Astrocyte (in vitro differentiated cells and primary cell): ENCODE measurements at regions not wholly inside any gene's neighbourhood (a gene's known extent, or its start where the extent isn't known, plus 50 kb on each side); places are given as distances from the start of the nearest gene placed in this dataset.

Source experiments
- EZH2 ChIP-seq: IDR thresholded peaks from 2 replicates; pipeline ENCODE4 v1.6.1; 2012; ENCODE audit warnings: mild to moderate bottlenecking, low read length, inconsistent platforms; ENCODE audit not compliant: insufficient read depth
- TF ChIP-seq, protein P1 (sequence below): IDR thresholded peaks from 2 replicates; pipeline ENCODE4 v1.5.1; 2011; ENCODE audit warnings: low read depth, mild to moderate bottlenecking, inconsistent platforms, low read length, moderate library complexity; ENCODE audit not compliant: insufficient read depth

DNA sequence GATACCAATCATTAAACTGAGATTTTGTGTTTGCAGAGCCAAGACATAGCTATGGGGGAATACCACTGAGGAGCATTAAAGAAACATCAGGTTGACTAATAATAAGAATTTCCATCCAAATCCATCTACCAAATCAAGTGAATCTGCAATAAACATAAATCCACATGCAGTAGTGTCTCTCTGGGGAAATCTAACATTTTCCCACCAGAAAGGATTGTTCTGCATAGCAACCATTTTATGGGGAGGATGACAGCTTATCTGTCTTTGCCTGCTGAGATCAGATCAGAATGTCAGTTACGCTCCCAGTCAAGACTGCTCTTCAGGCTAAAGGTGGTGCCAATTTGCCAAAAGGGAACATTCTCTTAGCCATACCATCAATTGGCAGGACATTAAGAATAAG, 1098.9 kb upstream of the CHAC2 start:
- TF ChIP-seq, protein P1, sequence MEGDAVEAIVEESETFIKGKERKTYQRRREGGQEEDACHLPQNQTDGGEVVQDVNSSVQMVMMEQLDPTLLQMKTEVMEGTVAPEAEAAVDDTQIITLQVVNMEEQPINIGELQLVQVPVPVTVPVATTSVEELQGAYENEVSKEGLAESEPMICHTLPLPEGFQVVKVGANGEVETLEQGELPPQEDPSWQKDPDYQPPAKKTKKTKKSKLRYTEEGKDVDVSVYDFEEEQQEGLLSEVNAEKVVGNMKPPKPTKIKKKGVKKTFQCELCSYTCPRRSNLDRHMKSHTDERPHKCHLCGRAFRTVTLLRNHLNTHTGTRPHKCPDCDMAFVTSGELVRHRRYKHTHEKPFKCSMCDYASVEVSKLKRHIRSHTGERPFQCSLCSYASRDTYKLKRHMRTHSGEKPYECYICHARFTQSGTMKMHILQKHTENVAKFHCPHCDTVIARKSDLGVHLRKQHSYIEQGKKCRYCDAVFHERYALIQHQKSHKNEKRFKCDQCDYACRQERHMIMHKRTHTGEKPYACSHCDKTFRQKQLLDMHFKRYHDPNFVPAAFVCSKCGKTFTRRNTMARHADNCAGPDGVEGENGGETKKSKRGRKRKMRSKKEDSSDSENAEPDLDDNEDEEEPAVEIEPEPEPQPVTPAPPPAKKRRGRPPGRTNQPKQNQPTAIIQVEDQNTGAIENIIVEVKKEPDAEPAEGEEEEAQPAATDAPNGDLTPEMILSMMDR, result no peak
- no peak for TF ChIP-seq EZH2
